Left kidney (tissue), 1 donor: ENCODE measurements at regions not wholly inside any gene's neighbourhood (a gene's known extent, or its start where the extent isn't known, plus 50 kb on each side); places are given as distances from the start of the nearest gene placed in this dataset.

Experiments
- DNase-seq: peaks from one replicate; pipeline ENCODE4 v3.0.0-alpha.2; 2013

GRCh38 chr2:6747433-6747832 lies 118.3 kb downstream of the CMPK2 start:
- no peak for DNase-seq

GRCh38 chr2:6748406-6749067 lies 117.2 kb downstream of the CMPK2 start:
- DNase-seq, result no peak

- DNase-seq, result no peak
These were observed 115.7 kb downstream of the CMPK2 start for GRCh38 chr2:6749962-6750361.

- no peak for DNase-seq
These were observed 115.1 kb downstream of the CMPK2 start for GRCh38 chr2:6750411-6751158.

- no peak for DNase-seq
These were observed 111.3 kb downstream of the CMPK2 start for GRCh38 chr2:6754419-6754818.

GRCh38 chr2:6755456-6755855 lies 110.3 kb downstream of the CMPK2 start:
- DNase-seq, result no peak

- DNase-seq, result no peak
These were observed 108.5 kb downstream of the CMPK2 start for GRCh38 chr2:6757215-6757614.

- no peak for DNase-seq
These were observed 106.0 kb downstream of the CMPK2 start for GRCh38 chr2:6759689-6760088.

- DNase-seq, result no peak
These were observed 105.6 kb downstream of the CMPK2 start for GRCh38 chr2:6760132-6760531.

- DNase-seq, result no peak
These were observed 100.6 kb downstream of the CMPK2 start for GRCh38 chr2:6764968-6765723.

GRCh38 chr2:6769346-6769745 lies 96.4 kb downstream of the CMPK2 start:
- DNase-seq, result no peak

- DNase-seq, result no peak
These were observed 95.7 kb downstream of the CMPK2 start for GRCh38 chr2:6770006-6770405.

- no peak for DNase-seq
These were observed 93.8 kb downstream of the CMPK2 start for GRCh38 chr2:6771634-6772611.

- DNase-seq, result peak; percentile 66
These were observed 92.6 kb downstream of the CMPK2 start for GRCh38 chr2:6773007-6773693.

GRCh38 chr2:6773694-6774044 lies 92.0 kb downstream of the CMPK2 start:
- no peak for DNase-seq

GRCh38 chr2:6776125-6776524 lies 89.6 kb downstream of the CMPK2 start:
- DNase-seq, result no peak

GRCh38 chr2:6777626-6778025 lies 88.1 kb downstream of the CMPK2 start:
- DNase-seq, result no peak

GRCh38 chr2:6780765-6781274 lies 84.9 kb downstream of the CMPK2 start:
- peak; percentile 84 for DNase-seq

- no peak for DNase-seq
These were observed 83.0 kb downstream of the CMPK2 start for GRCh38 chr2:6782517-6783237.

- DNase-seq, result no peak
These were observed 82.5 kb downstream of the CMPK2 start for GRCh38 chr2:6783238-6783614.

- DNase-seq, result no peak
These were observed 81.4 kb downstream of the CMPK2 start for GRCh38 chr2:6784291-6784690.
